NCI-H524 treated with DMSO at 0.1 percent for 48 hours (cell line): ENCODE measurements at regions not wholly inside any gene's neighbourhood (a gene's known extent, or its start where the extent isn't known, plus 50 kb on each side); places are given as distances from the start of the nearest gene placed in this dataset.

Source experiments
- DNase-seq: peaks from one replicate; lab custom pipeline; 2025; lab: John Stamatoyannopoulos, UW

- no peak for DNase-seq
Observed at GRCh38 chr6:14806101-14806500, 439.8 kb upstream of the JARID2 start.

GRCh38 chr6:14807130-14807529 lies 438.7 kb upstream of the JARID2 start:
- no peak for DNase-seq

- no peak for DNase-seq
Observed at GRCh38 chr6:14807971-14808370, 437.9 kb upstream of the JARID2 start.

- DNase-seq, result peak; percentile 77
Observed at GRCh38 chr6:14810021-14810420, 435.8 kb upstream of the JARID2 start.

GRCh38 chr6:14811775-14812428 lies 434.0 kb upstream of the JARID2 start:
- DNase-seq, result no peak

GRCh38 chr6:14814016-14814415 lies 431.9 kb upstream of the JARID2 start:
- no peak for DNase-seq

GRCh38 chr6:14816116-14816859 lies 429.6 kb upstream of the JARID2 start:
- DNase-seq, result no peak

GRCh38 chr6:14817074-14817473 lies 428.8 kb upstream of the JARID2 start:
- no peak for DNase-seq

- DNase-seq, result no peak
Observed at GRCh38 chr6:14818422-14818884, 427.4 kb upstream of the JARID2 start.

GRCh38 chr6:14819001-14819400 lies 426.9 kb upstream of the JARID2 start:
- no peak for DNase-seq

- DNase-seq, result no peak
Observed at GRCh38 chr6:14819840-14820420, 425.9 kb upstream of the JARID2 start.

- no peak for DNase-seq
Observed at GRCh38 chr6:14822012-14822553, 423.8 kb upstream of the JARID2 start.

GRCh38 chr6:14822679-14823078 lies 423.2 kb upstream of the JARID2 start:
- DNase-seq, result no peak

GRCh38 chr6:14824060-14824459 lies 421.8 kb upstream of the JARID2 start:
- no peak for DNase-seq

GRCh38 chr6:14824484-14825275 lies 421.2 kb upstream of the JARID2 start:
- no peak for DNase-seq

- DNase-seq, result no peak
Observed at GRCh38 chr6:14826456-14826855, 419.4 kb upstream of the JARID2 start.

- no peak for DNase-seq
Observed at GRCh38 chr6:14827354-14827753, 418.5 kb upstream of the JARID2 start.

- DNase-seq, result no peak
Observed at GRCh38 chr6:14828201-14828611, 417.7 kb upstream of the JARID2 start.

GRCh38 chr6:14831070-14831469 lies 414.8 kb upstream of the JARID2 start:
- no peak for DNase-seq

- DNase-seq, result no peak
Observed at GRCh38 chr6:14831937-14832336, 413.9 kb upstream of the JARID2 start.

GRCh38 chr6:14832427-14832826 lies 413.4 kb upstream of the JARID2 start:
- no peak for DNase-seq
